ENCODE measurements at regions not wholly inside any gene's neighbourhood (a gene's known extent, or its start where the extent isn't known, plus 50 kb on each side); places are given as distances from the start of the nearest gene placed in this dataset.

- Histone ChIP-seq H3K9me3 (ENCODE audit: severe bottlenecking) (no peaks in the 10 kb centered on the region), H3K27ac (no peak overlapping the region), H3K27me3 (ENCODE audit: insufficient read depth, low read depth, severe bottlenecking) (peaks cover 87% of the 10 kb centered on the region), H3K4me3 (ENCODE audit: low read depth, low read length) (no peak overlapping the region), H3K36me3 (no peaks in the 10 kb centered on the region)
- TF ChIP-seq CTCF (IDR thresholded peaks at IDR 0.05; ENCODE audit: low read depth, low read length) = no peak
- DNase-seq = no peak
Observed at GRCh38 chr15:93286446-93286845, 197.4 kb upstream of the RGMA start.

- Histone ChIP-seq H3K36me3 (no peaks in the 10 kb centered on the region), H3K9me3 (ENCODE audit: severe bottlenecking) (no peaks in the 10 kb centered on the region), H3K27me3 (ENCODE audit: insufficient read depth, low read depth, severe bottlenecking) (peaks cover 82% of the 10 kb centered on the region), H3K4me3 (ENCODE audit: low read depth, low read length) (no peak overlapping the region), H3K27ac (no peak overlapping the region)
- no peak for TF ChIP-seq CTCF (IDR thresholded peaks at IDR 0.05; ENCODE audit: low read depth, low read length)
- DNase-seq = no peak
Observed at GRCh38 chr15:93283854-93284253, 194.8 kb upstream of the RGMA start.

GRCh38 chr15:93282808-93283207, 193.8 kb upstream of the RGMA start:
- TF ChIP-seq CTCF (IDR thresholded peaks at IDR 0.05; ENCODE audit: low read depth, low read length) = no peak
- peaks cover 85% of the 10 kb centered on the region for H3K27me3 ChIP-seq (ENCODE audit: insufficient read depth, low read depth, severe bottlenecking)

GRCh38 chr15:93278783-93279182, 189.8 kb upstream of the RGMA start:
- H3K27me3 ChIP-seq (ENCODE audit: insufficient read depth, low read depth, severe bottlenecking) = peaks cover 81% of the 10 kb centered on the region
- no peaks in the 10 kb centered on the region for H3K9me3 ChIP-seq (ENCODE audit: severe bottlenecking)
- H3K4me3 ChIP-seq (ENCODE audit: low read depth, low read length) = no peak overlapping the region
- H3K36me3 ChIP-seq = no peaks in the 10 kb centered on the region
- TF ChIP-seq CTCF (IDR thresholded peaks at IDR 0.05; ENCODE audit: low read depth, low read length) = no peak
- DNase-seq = no peak
- no peak overlapping the region for H3K27ac ChIP-seq

More at GRCh38 chr15:93282808-93283207, 193.8 kb upstream of the RGMA start:
- no peak for DNase-seq
- Histone ChIP-seq H3K4me3 (ENCODE audit: low read depth, low read length) (no peak overlapping the region), H3K9me3 (ENCODE audit: severe bottlenecking) (no peaks in the 10 kb centered on the region), H3K27ac (no peak overlapping the region), H3K36me3 (no peaks in the 10 kb centered on the region)

GRCh38 chr15:93278006-93278405, 189.0 kb upstream of the RGMA start:
- TF ChIP-seq CTCF (IDR thresholded peaks at IDR 0.05; ENCODE audit: low read depth, low read length) = no peak
- DNase-seq = no peak
- Histone ChIP-seq H3K4me3 (ENCODE audit: low read depth, low read length) (no peak overlapping the region), H3K27me3 (ENCODE audit: insufficient read depth, low read depth, severe bottlenecking) (peaks cover 82% of the 10 kb centered on the region), H3K27ac (no peak overlapping the region), H3K36me3 (no peaks in the 10 kb centered on the region), H3K9me3 (ENCODE audit: severe bottlenecking) (no peaks in the 10 kb centered on the region)

- peaks cover 81% of the 10 kb centered on the region for H3K27me3 ChIP-seq (ENCODE audit: insufficient read depth, low read depth, severe bottlenecking)
- H3K27ac ChIP-seq = no peak overlapping the region
- no peak for TF ChIP-seq CTCF (IDR thresholded peaks at IDR 0.05; ENCODE audit: low read depth, low read length)
- H3K9me3 ChIP-seq (ENCODE audit: severe bottlenecking) = no peaks in the 10 kb centered on the region
- no peak for DNase-seq
- no peaks in the 10 kb centered on the region for H3K36me3 ChIP-seq
- no peak overlapping the region for H3K4me3 ChIP-seq (ENCODE audit: low read depth, low read length)
Observed at GRCh38 chr15:93274257-93274656, 185.2 kb upstream of the RGMA start.
